ENCODE measurements at regions not wholly inside any gene's neighbourhood (a gene's known extent, or its start where the extent isn't known, plus 50 kb on each side); places are given as distances from the start of the nearest gene placed in this dataset.
"Not testable (repeated sequence)": the region's sequence is repeated elsewhere in the genome, so short reads cannot be mapped to it uniquely, and the experiment has no call there.

- DNase-seq (no peak), ATAC-seq (no peak)
- Mint-ChIP-seq H3K27ac (no peak overlapping the region), H3K9me3 (peaks cover 10% of the 10 kb centered on the region), H3K27me3 (no peaks in the 10 kb centered on the region), H3K4me1 (no peaks in the 10 kb centered on the region), H3K36me3 (ENCODE audit: low read depth) (no peaks in the 10 kb centered on the region), H3K4me3 (no peak overlapping the region)
Measured at GRCh38 chr13:64480672-64481071, 2749.5 kb downstream of the PCDH9 start.

GRCh38 chr13:64480211-64480610 is 2749.9 kb downstream of the PCDH9 start:
- H3K36me3 Mint-ChIP-seq (ENCODE audit: low read depth): no peaks in the 10 kb centered on the region
- no peak overlapping the region for H3K27ac Mint-ChIP-seq
- no peak for DNase-seq
- H3K9me3 Mint-ChIP-seq: peaks cover 10% of the 10 kb centered on the region
- no peak overlapping the region for H3K4me3 Mint-ChIP-seq
- ATAC-seq: no peak
- no peaks in the 10 kb centered on the region for H3K4me1 Mint-ChIP-seq
- no peaks in the 10 kb centered on the region for H3K27me3 Mint-ChIP-seq

- Mint-ChIP-seq H3K9me3 (peaks cover 4% of the 10 kb centered on the region), H3K36me3 (ENCODE audit: low read depth) (no peaks in the 10 kb centered on the region), H3K4me3 (no peak overlapping the region), H3K4me1 (no peaks in the 10 kb centered on the region), H3K27ac (no peak overlapping the region), H3K27me3 (no peaks in the 10 kb centered on the region)
- DNase-seq (no peak), ATAC-seq (no peak)
Measured at GRCh38 chr13:64477146-64477545, 2753.0 kb downstream of the PCDH9 start.

GRCh38 chr13:64476041-64476568 is 2754.0 kb downstream of the PCDH9 start:
- not testable (repeated sequence) for H3K9me3 Mint-ChIP-seq; DNase-seq; H3K36me3 Mint-ChIP-seq (ENCODE audit: low read depth); H3K27ac Mint-ChIP-seq; H3K4me1 Mint-ChIP-seq; H3K27me3 Mint-ChIP-seq; H3K4me3 Mint-ChIP-seq; ATAC-seq

- Mint-ChIP-seq H3K27me3 (no peaks in the 10 kb centered on the region), H3K27ac (no peak overlapping the region), H3K4me3 (no peak overlapping the region), H3K9me3 (peaks cover 4% of the 10 kb centered on the region), H3K4me1 (no peaks in the 10 kb centered on the region), H3K36me3 (ENCODE audit: low read depth) (no peaks in the 10 kb centered on the region)
- ATAC-seq (no peak), DNase-seq (no peak)
Measured at GRCh38 chr13:64471916-64472315, 2758.2 kb downstream of the PCDH9 start.

- Mint-ChIP-seq H3K4me1 (no peaks in the 10 kb centered on the region), H3K9me3 (peaks cover 4% of the 10 kb centered on the region), H3K4me3 (no peak overlapping the region), H3K27me3 (no peaks in the 10 kb centered on the region), H3K27ac (no peak overlapping the region), H3K36me3 (ENCODE audit: low read depth) (no peaks in the 10 kb centered on the region)
- no peak for ATAC-seq
- DNase-seq: no peak
Measured at GRCh38 chr13:64470751-64471150, 2759.4 kb downstream of the PCDH9 start.

- no peak for DNase-seq
- no peak overlapping the region for H3K4me3 Mint-ChIP-seq
- no peaks in the 10 kb centered on the region for H3K36me3 Mint-ChIP-seq (ENCODE audit: low read depth)
Measured at GRCh38 chr13:64459778-64460177, 2770.4 kb downstream of the PCDH9 start.

GRCh38 chr13:64457976-64458375 is 2772.2 kb downstream of the PCDH9 start:
- no peak for DNase-seq
- Mint-ChIP-seq H3K9me3 (peaks cover 6% of the 10 kb centered on the region), H3K4me3 (no peak overlapping the region), H3K27ac (no peak overlapping the region), H3K36me3 (ENCODE audit: low read depth) (no peaks in the 10 kb centered on the region), H3K27me3 (no peaks in the 10 kb centered on the region), H3K4me1 (no peaks in the 10 kb centered on the region)
- no peak for ATAC-seq

More at GRCh38 chr13:64459778-64460177, 2770.4 kb downstream of the PCDH9 start:
- Mint-ChIP-seq H3K27me3 (no peaks in the 10 kb centered on the region), H3K9me3 (peaks cover 6% of the 10 kb centered on the region), H3K4me1 (no peaks in the 10 kb centered on the region), H3K27ac (no peak overlapping the region)
- no peak for ATAC-seq

GRCh38 chr13:64455124-64455523 is 2775.0 kb downstream of the PCDH9 start:
- no peak for ATAC-seq

GRCh38 chr13:64453831-64454230 is 2776.3 kb downstream of the PCDH9 start:
- no peaks in the 10 kb centered on the region for H3K4me1 Mint-ChIP-seq
- H3K27me3 Mint-ChIP-seq: no peaks in the 10 kb centered on the region
- H3K27ac Mint-ChIP-seq: no peak overlapping the region
- no peak overlapping the region for H3K4me3 Mint-ChIP-seq
- ATAC-seq (no peak), DNase-seq (no peak)
- peaks cover 9% of the 10 kb centered on the region for H3K9me3 Mint-ChIP-seq
- no peaks in the 10 kb centered on the region for H3K36me3 Mint-ChIP-seq (ENCODE audit: low read depth)

More at GRCh38 chr13:64455124-64455523, 2775.0 kb downstream of the PCDH9 start:
- no peak for DNase-seq
- Mint-ChIP-seq H3K36me3 (ENCODE audit: low read depth) (no peaks in the 10 kb centered on the region), H3K4me3 (no peak overlapping the region), H3K4me1 (no peaks in the 10 kb centered on the region), H3K9me3 (peaks cover 14% of the 10 kb centered on the region), H3K27me3 (no peaks in the 10 kb centered on the region), H3K27ac (no peak overlapping the region)

- H3K9me3 Mint-ChIP-seq: no peaks in the 10 kb centered on the region
- no peak overlapping the region for H3K4me3 Mint-ChIP-seq
- H3K36me3 Mint-ChIP-seq (ENCODE audit: low read depth): no peaks in the 10 kb centered on the region
- no peaks in the 10 kb centered on the region for H3K4me1 Mint-ChIP-seq
- no peak overlapping the region for H3K27ac Mint-ChIP-seq
- H3K27me3 Mint-ChIP-seq: no peaks in the 10 kb centered on the region
- DNase-seq: no peak
- no peak for ATAC-seq
Measured at GRCh38 chr13:64446372-64446771, 2783.8 kb downstream of the PCDH9 start.

GRCh38 chr13:64441740-64442139 is 2788.4 kb downstream of the PCDH9 start:
- DNase-seq: no peak
- peaks cover 4% of the 10 kb centered on the region for H3K9me3 Mint-ChIP-seq
- H3K4me1 Mint-ChIP-seq: no peaks in the 10 kb centered on the region
- no peak for ATAC-seq
- H3K36me3 Mint-ChIP-seq (ENCODE audit: low read depth): no peaks in the 10 kb centered on the region
- no peak overlapping the region for H3K4me3 Mint-ChIP-seq
- H3K27me3 Mint-ChIP-seq: no peaks in the 10 kb centered on the region
- H3K27ac Mint-ChIP-seq: no peak overlapping the region

- no peaks in the 10 kb centered on the region for H3K4me1 Mint-ChIP-seq
- no peak overlapping the region for H3K4me3 Mint-ChIP-seq
- H3K27me3 Mint-ChIP-seq: no peaks in the 10 kb centered on the region
- no peak for ATAC-seq
- H3K27ac Mint-ChIP-seq: no peak overlapping the region
- DNase-seq: no peak
- no peaks in the 10 kb centered on the region for H3K36me3 Mint-ChIP-seq (ENCODE audit: low read depth)
- peaks cover 10% of the 10 kb centered on the region for H3K9me3 Mint-ChIP-seq
Measured at GRCh38 chr13:64438084-64438483, 2792.1 kb downstream of the PCDH9 start.

- ATAC-seq: no peak
- DNase-seq: no peak
- H3K36me3 Mint-ChIP-seq (ENCODE audit: low read depth): no peaks in the 10 kb centered on the region
- H3K9me3 Mint-ChIP-seq: peaks cover under 1% of the 10 kb centered on the region
- H3K27ac Mint-ChIP-seq: no peak overlapping the region
- H3K4me3 Mint-ChIP-seq: no peak overlapping the region
- H3K27me3 Mint-ChIP-seq: no peaks in the 10 kb centered on the region
- no peaks in the 10 kb centered on the region for H3K4me1 Mint-ChIP-seq
Measured at GRCh38 chr13:64429691-64430090, 2800.4 kb downstream of the PCDH9 start.

- ATAC-seq: no peak
- H3K36me3 Mint-ChIP-seq (ENCODE audit: low read depth): no peaks in the 10 kb centered on the region
- no peak overlapping the region for H3K4me3 Mint-ChIP-seq
- H3K9me3 Mint-ChIP-seq: no peaks in the 10 kb centered on the region
- no peaks in the 10 kb centered on the region for H3K27me3 Mint-ChIP-seq
- DNase-seq: no peak
- no peak overlapping the region for H3K27ac Mint-ChIP-seq
- no peaks in the 10 kb centered on the region for H3K4me1 Mint-ChIP-seq
Measured at GRCh38 chr13:64428196-64428595, 2801.9 kb downstream of the PCDH9 start.

- no peaks in the 10 kb centered on the region for H3K4me1 Mint-ChIP-seq
- H3K36me3 Mint-ChIP-seq (ENCODE audit: low read depth): no peaks in the 10 kb centered on the region
- no peak overlapping the region for H3K27ac Mint-ChIP-seq
- ATAC-seq (no peak), DNase-seq (no peak)
- H3K27me3 Mint-ChIP-seq: no peaks in the 10 kb centered on the region
- H3K9me3 Mint-ChIP-seq: no peaks in the 10 kb centered on the region
- H3K4me3 Mint-ChIP-seq: no peak overlapping the region
Measured at GRCh38 chr13:64423467-64423866, 2806.7 kb downstream of the PCDH9 start.
